ENCODE measurements at regions not wholly inside any gene's neighbourhood (a gene's known extent, or its start where the extent isn't known, plus 50 kb on each side); places are given as distances from the start of the nearest gene placed in this dataset.

DNA sequence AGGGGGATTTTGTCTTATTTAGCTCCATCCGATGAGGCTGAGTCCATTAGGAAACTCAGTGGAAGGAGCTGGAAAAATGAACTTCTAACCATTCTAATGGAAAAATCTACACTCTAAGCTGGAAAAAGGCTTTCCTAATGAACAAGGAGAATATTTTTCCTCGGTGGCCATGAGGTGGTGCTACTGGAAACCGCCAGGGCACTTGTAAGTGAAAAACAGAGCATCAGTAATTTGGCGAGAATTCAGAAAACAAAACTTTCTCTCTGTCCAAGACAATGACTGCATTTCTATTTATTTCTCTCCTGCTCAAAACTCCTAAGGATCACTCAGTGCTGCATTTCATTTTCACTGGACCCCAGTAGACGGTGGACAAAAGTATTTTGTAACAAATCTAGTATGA, 237.6 kb downstream of the TENT4A start:
- Histone ChIP-seq H3K9me3 (no peaks in the 10 kb centered on the region), H3K36me3 (no peaks in the 10 kb centered on the region), H3K27me3 (no peaks in the 10 kb centered on the region), H3K4me1 (no peaks in the 10 kb centered on the region), H3K27ac (no peak overlapping the region), H3K4me3 (no peak overlapping the region)
- TF ChIP-seq CTCF (IDR thresholded peaks at IDR 0.05): peak in 1 of 2 donors; percentile 12
- no peak for DNase-seq (ENCODE audit: low spot score)

- Histone ChIP-seq H3K9me3 (no peaks in the 10 kb centered on the region), H3K27ac (no peak overlapping the region), H3K36me3 (no peaks in the 10 kb centered on the region), H3K27me3 (no peaks in the 10 kb centered on the region), H3K4me1 (no peaks in the 10 kb centered on the region), H3K4me3 (no peak overlapping the region)
- no peak for TF ChIP-seq CTCF (IDR thresholded peaks at IDR 0.05)
- DNase-seq (ENCODE audit: low spot score): no peak
These were observed 247.9 kb downstream of the TENT4A start for GRCh38 chr5:6961123-6961522.

- DNase-seq (ENCODE audit: low spot score): no peak
These were observed 248.8 kb downstream of the TENT4A start for GRCh38 chr5:6961837-6962635.

DNA sequence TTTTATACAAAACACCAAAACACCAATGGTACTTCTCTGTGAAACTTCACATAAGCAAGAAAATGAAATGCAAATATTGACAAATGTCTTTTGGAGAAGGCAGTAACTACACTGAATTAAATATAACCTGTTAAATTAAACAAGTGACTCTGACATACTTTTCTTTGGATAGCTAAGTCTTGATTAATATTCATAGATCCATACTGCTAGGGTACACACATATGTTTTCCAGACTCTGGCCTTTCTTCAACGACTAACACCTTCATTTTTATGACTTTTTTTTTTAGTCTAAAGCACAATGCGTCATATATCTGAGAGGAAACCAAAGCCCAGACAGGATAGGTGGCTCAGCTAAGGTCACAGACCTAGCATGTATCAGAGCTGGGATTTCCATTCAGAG, 263.7 kb downstream of the TENT4A start:
- H3K27me3 ChIP-seq: no peaks in the 10 kb centered on the region
- no peak overlapping the region for H3K4me3 ChIP-seq
- H3K36me3 ChIP-seq: no peaks in the 10 kb centered on the region
- H3K4me1 ChIP-seq: no peaks in the 10 kb centered on the region
- TF ChIP-seq CTCF (IDR thresholded peaks at IDR 0.05): no peak
- H3K9me3 ChIP-seq: no peaks in the 10 kb centered on the region
- DNase-seq (ENCODE audit: low spot score): no peak
- no peak overlapping the region for H3K27ac ChIP-seq

More at GRCh38 chr5:6961837-6962635, 248.8 kb downstream of the TENT4A start:
- Histone ChIP-seq H3K27ac (no peak overlapping the region), H3K36me3 (no peaks in the 10 kb centered on the region), H3K27me3 (no peaks in the 10 kb centered on the region), H3K4me1 (no peaks in the 10 kb centered on the region), H3K9me3 (no peaks in the 10 kb centered on the region), H3K4me3 (no peak overlapping the region)
- TF ChIP-seq CTCF (IDR thresholded peaks at IDR 0.05): no peak

GRCh38 chr5:6979061-6979460, 265.8 kb downstream of the TENT4A start:
- TF ChIP-seq CTCF (IDR thresholded peaks at IDR 0.05): no peak
- no peaks in the 10 kb centered on the region for H3K36me3 ChIP-seq
- DNase-seq (ENCODE audit: low spot score): no peak
- no peak overlapping the region for H3K27ac ChIP-seq
- H3K9me3 ChIP-seq: no peaks in the 10 kb centered on the region
- H3K4me1 ChIP-seq: no peaks in the 10 kb centered on the region
- no peak overlapping the region for H3K4me3 ChIP-seq
- no peaks in the 10 kb centered on the region for H3K27me3 ChIP-seq

- Histone ChIP-seq H3K36me3 (no peaks in the 10 kb centered on the region), H3K27ac (no peak overlapping the region)
- no peak for DNase-seq (ENCODE audit: low spot score)
These were observed 276.0 kb downstream of the TENT4A start for GRCh38 chr5:6989230-6989629.

More at GRCh38 chr5:6989230-6989629, 276.0 kb downstream of the TENT4A start:
- no peaks in the 10 kb centered on the region for H3K27me3 ChIP-seq
- H3K4me1 ChIP-seq: no peaks in the 10 kb centered on the region
- no peak for TF ChIP-seq CTCF (IDR thresholded peaks at IDR 0.05)
- no peaks in the 10 kb centered on the region for H3K9me3 ChIP-seq
- no peak overlapping the region for H3K4me3 ChIP-seq

Measured in right atrium auricular region (tissue), 2 donors.